Glomerular visceral epithelial cell (primary cell): ENCODE measurements at regions not wholly inside any gene's neighbourhood (a gene's known extent, or its start where the extent isn't known, plus 50 kb on each side); places are given as distances from the start of the nearest gene placed in this dataset.
"Not testable (repeated sequence)": the region's sequence is repeated elsewhere in the genome, so short reads cannot be mapped to it uniquely, and the experiment has no call there.

ENCODE experiments used
- DNase-seq: peaks from one replicate; pipeline ENCODE4 v3.0.0-alpha.2; 2016; ENCODE audit errors: extremely low spot score

GRCh38 chr6:71360556-71361335 is 72.1 kb downstream of the OGFRL1 start:
- DNase-seq, result not testable (repeated sequence)

GRCh38 chr6:71364889-71365542 is 76.4 kb downstream of the OGFRL1 start:
- no peak for DNase-seq

- DNase-seq, result no peak
These were observed 79.1 kb downstream of the OGFRL1 start for GRCh38 chr6:71367756-71368155.

GRCh38 chr6:71368284-71368683 is 79.7 kb downstream of the OGFRL1 start:
- DNase-seq, result no peak

- no peak for DNase-seq
These were observed 82.9 kb downstream of the OGFRL1 start for GRCh38 chr6:71371559-71371958.

- no peak for DNase-seq
These were observed 85.3 kb downstream of the OGFRL1 start for GRCh38 chr6:71373943-71374342.

GRCh38 chr6:71375676-71376075 is 87.1 kb downstream of the OGFRL1 start:
- no peak for DNase-seq

GRCh38 chr6:71376830-71377229 is 88.2 kb downstream of the OGFRL1 start:
- no peak for DNase-seq

GRCh38 chr6:71383476-71383875 is 94.9 kb downstream of the OGFRL1 start:
- no peak for DNase-seq

GRCh38 chr6:71383901-71384489 is 95.4 kb downstream of the OGFRL1 start:
- peak; percentile 69 for DNase-seq

- DNase-seq, result no peak
These were observed 96.7 kb downstream of the OGFRL1 start for GRCh38 chr6:71385111-71385822.

GRCh38 chr6:71386215-71386614 is 97.6 kb downstream of the OGFRL1 start:
- DNase-seq, result no peak

- DNase-seq, result no peak
These were observed 98.6 kb downstream of the OGFRL1 start for GRCh38 chr6:71387179-71387578.

GRCh38 chr6:71388068-71388744 is 99.6 kb downstream of the OGFRL1 start:
- no peak for DNase-seq

- no peak for DNase-seq
These were observed 100.4 kb downstream of the OGFRL1 start for GRCh38 chr6:71388856-71389527.

GRCh38 chr6:71391126-71391525 is 102.5 kb downstream of the OGFRL1 start:
- DNase-seq, result no peak

GRCh38 chr6:71392276-71392675 is 103.7 kb downstream of the OGFRL1 start:
- DNase-seq, result no peak

GRCh38 chr6:71393471-71393870 is 104.9 kb downstream of the OGFRL1 start:
- DNase-seq, result no peak

GRCh38 chr6:71393981-71394432 is 105.4 kb downstream of the OGFRL1 start:
- peak; percentile 41 for DNase-seq

GRCh38 chr6:71394926-71395325 is 106.3 kb downstream of the OGFRL1 start:
- DNase-seq, result no peak
